Dedifferentiated amniotic fluid mesenchymal stem cell (primary cell): ENCODE measurements at regions not wholly inside any gene's neighbourhood (a gene's known extent, or its start where the extent isn't known, plus 50 kb on each side); places are given as distances from the start of the nearest gene placed in this dataset.
"Not testable (repeated sequence)": the region's sequence is repeated elsewhere in the genome, so short reads cannot be mapped to it uniquely, and the experiment has no call there.

Experiments used
- DNase-seq: peaks from one replicate; pipeline ENCODE4 v3.0.0-alpha.2; 2016; ENCODE audit errors: extremely low spot score

GRCh38 chr18:22284581-22285360, 115.4 kb downstream of the GATA6 start:
- DNase-seq = no peak

DNA sequence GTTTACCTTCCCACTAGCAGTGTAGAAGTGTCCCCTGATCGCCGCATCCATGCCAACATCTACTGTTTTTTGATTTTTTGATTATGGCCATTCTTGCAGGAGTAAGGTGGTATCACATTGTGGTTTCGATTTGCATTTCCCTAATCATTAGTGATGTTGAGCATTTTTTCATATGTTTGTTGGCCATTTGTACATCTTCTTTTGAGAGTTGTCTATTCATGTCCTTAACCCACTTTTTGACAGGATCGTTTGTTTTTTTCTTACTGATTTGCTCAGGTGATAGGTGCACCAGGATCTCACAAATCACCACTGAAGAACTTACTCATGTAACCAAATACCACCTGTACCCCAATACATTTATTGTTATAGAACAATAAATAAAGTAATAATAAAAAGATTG, 114.5 kb downstream of the GATA6 start:
- not testable (repeated sequence) for DNase-seq

- no peak for DNase-seq
Measured at GRCh38 chr18:22283397-22283796, 114.0 kb downstream of the GATA6 start.

DNA sequence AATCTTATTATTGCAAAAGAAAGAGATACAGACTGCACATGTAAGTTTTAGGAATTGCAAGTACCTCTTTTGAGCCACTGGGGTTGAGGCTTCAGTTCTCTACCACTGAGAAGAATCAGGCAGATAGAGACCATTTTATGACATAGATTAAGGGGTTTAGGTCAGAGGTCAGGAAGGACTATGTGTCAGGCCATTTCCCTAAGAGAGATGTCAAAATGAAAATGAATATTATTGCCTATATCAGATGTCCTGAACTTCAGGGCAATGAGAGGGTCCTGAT, 113.7 kb downstream of the GATA6 start:
- DNase-seq = no peak

- DNase-seq = peak; percentile 39
Measured at GRCh38 chr18:22282311-22283115, 113.1 kb downstream of the GATA6 start.

GRCh38 chr18:22280453-22280750, 111.0 kb downstream of the GATA6 start:
- no peak for DNase-seq

GRCh38 chr18:22279741-22280452, 110.5 kb downstream of the GATA6 start:
- no peak for DNase-seq

GRCh38 chr18:22278798-22279197, 109.4 kb downstream of the GATA6 start:
- DNase-seq = no peak

DNA sequence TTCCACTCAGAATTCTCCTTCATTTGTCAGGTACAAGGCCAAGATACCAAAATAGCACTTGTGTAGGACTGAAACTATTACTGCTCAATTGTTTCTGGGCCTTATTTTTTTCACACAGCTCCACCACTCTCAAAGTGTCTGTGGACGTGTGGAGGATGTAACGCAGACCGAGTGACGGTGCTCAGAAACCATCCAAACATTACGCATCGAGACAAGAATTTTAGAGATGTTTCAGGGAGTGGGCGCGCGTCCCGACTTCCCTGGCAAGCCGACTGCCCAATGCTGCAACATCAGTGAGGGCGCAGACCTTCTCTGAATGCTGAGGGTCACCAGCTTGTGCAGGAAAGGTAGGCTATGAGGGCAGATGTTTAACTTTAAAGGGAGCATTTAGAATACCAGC, 108.4 kb downstream of the GATA6 start:
- DNase-seq = no peak

- no peak for DNase-seq
Measured at GRCh38 chr18:22276334-22276713, 106.9 kb downstream of the GATA6 start.

DNA sequence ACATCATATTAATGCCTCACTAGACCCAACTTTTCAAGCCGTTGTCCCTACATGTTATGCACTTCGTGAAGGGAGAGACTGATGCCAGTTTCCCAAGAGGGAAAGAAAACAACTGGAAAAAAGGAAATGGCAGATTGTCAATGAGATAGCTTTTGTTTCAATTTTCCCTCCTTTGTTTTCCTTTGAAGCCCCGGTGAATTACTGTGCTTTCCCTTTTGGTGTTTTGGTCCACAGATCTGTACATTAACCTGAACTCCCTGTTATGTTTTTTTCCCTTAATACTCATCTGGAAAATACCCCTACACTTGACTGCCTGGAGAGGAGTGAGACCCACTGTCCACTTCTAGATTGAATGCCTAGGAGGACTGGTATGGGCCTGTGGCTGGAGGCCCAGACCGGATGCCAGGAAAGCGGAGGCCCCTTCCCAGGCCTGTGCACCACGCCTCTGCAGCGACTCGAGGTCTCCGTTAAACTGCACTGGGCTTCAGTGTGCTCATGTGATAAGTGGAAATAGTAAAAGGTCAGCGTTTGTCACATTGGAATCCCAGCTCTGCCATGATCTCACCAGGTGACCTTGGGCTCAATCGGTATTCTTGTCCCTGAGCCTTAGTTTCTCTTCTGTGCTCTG, 106.4 kb downstream of the GATA6 start:
- no peak for DNase-seq

GRCh38 chr18:22273101-22274039, 104.0 kb downstream of the GATA6 start:
- no peak for DNase-seq

GRCh38 chr18:22272242-22272641, 102.9 kb downstream of the GATA6 start:
- no peak for DNase-seq

DNA sequence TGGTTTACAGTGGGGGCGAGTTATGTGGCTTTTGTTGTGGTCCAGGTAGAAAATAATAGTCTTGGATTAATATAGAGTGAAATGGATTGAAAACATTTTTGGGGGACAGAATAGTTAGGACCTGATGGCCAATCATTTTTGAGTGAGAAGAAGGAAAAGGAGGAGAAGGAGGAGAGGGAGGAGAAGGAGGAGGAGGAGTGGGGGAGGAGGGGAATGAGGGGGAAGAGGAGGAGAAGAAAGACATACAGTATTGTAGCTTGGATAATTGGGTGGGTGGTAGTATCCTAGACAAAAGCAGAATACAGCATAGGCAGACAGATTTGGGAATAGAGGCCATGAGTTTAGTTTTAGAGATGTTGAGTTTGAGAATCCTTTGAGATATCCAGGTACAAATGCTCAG, 101.6 kb downstream of the GATA6 start:
- no peak for DNase-seq

GRCh38 chr18:22268641-22269128, 99.3 kb downstream of the GATA6 start:
- no peak for DNase-seq

DNA sequence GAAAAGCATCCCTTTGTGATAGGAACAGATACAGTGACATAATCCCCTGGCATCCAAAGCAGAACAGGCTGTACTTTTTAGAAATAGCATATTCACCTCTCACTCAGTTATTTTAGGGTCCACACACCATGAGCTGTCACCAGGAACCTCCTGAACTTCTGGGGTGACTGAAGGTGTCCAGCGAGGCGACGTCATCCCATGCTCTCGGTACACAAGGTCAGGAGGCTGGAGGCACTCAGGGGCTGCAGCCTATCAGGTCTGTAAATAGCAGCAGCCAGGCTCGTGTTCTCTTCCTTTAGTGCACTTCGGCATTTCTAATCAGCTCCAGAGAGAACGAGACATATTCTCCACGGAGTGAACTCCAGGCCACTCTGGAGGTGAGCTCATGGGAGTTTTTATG, 98.3 kb downstream of the GATA6 start:
- no peak for DNase-seq

GRCh38 chr18:22267225-22267624, 97.8 kb downstream of the GATA6 start:
- no peak for DNase-seq

DNA sequence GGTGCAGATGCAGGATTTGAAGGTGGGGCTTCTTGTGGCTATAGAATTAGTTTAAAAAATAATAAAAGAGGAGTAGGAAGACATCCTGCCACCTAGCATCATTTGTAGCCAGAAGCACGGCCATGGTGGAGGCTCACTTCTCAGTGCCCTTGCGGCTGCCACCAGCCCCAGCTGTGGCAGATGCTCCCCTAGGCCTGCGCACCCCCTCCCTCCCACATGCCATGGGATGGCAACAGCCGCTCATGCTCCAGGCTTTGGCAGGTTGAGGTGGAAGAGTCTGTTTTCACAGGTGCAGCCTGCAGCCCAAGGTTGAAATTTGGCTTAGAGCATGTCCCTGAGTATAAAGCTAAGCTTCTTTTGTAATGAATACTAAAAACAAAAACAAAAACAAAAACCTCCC, 96.4 kb downstream of the GATA6 start:
- no peak for DNase-seq

DNA sequence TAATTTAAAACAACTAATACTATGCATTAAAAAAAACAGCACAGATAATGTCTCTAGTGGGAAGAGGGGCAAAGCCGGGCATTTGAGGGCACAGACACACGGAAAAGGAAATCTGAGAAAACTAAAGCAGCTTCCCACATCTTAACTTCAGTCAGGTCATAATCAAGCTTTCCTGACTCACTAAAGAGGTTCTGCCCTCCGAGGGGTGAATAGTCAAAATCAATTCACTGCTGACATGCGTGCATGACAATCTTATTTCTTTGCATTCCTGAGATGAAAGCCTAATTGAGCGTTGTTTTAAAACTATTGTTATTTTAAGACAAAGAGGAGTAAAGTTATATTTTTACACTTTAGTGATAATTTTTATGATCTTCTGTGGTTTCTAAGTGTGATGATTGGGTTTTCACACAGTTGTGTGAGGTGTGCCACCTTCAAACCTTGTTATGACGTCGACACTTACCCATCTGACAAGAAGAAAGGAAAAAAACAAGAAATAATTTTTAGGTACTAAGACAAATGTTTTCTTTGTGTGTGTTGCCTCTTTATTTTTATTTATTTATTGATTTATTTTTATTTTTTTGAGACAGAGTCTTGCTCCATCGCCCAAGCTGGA, 90.9 kb downstream of the GATA6 start:
- DNase-seq = no peak

GRCh38 chr18:22257022-22257543, 87.7 kb downstream of the GATA6 start:
- DNase-seq = no peak

- no peak for DNase-seq
Measured at GRCh38 chr18:22254088-22254487, 84.7 kb downstream of the GATA6 start.
